ENCODE measurements at regions not wholly inside any gene's neighbourhood (a gene's known extent, or its start where the extent isn't known, plus 50 kb on each side); places are given as distances from the start of the nearest gene placed in this dataset.

- no peaks in the 10 kb centered on the region for H3K4me1 ChIP-seq (ENCODE audit: control insufficient read depth, insufficient read depth, low read length)
- no peak overlapping the region for H2AFZ ChIP-seq (ENCODE audit: control insufficient read depth, low read depth, low read length)
- ChIA-PET SMC1A (ENCODE audit: uncharacterized antibody, unreplicated experiment) (no interaction called here), RAD21 (ENCODE audit: unreplicated experiment) (no interaction called here), POLR2A (no interaction called here), CTCF (no interaction called here)
- H4K20me1 ChIP-seq (ENCODE audit: control insufficient read depth, insufficient read depth): no peaks in the 10 kb centered on the region
- no peak overlapping the region for H3K4me3 ChIP-seq
- DNase-seq (ENCODE audit: low read depth, low spot score): no peak
- intact Hi-C loops (cut with micrococcal nuclease; ENCODE audit: unreplicated experiment) (no loop called here), in situ Hi-C loops (cut with MboI) (no loop called here)
- no peaks in the 10 kb centered on the region for H3K27me3 ChIP-seq (replicated peaks in 1 of 2; ENCODE audit: control insufficient read depth in 2 of 2, insufficient read depth in 2 of 2, low read length in 1 of 2)
- BruUV-seq (replicated peaks): no TSS peak
- no peak overlapping the region for H3K4me2 ChIP-seq (ENCODE audit: control insufficient read depth, insufficient read depth)
- ATAC-seq: no peak
- H3K9me3 ChIP-seq (replicated peaks; ENCODE audit: control insufficient read depth, insufficient read depth, low read length): no peaks in the 10 kb centered on the region
- no peaks in the 10 kb centered on the region for H3K79me2 ChIP-seq (ENCODE audit: control insufficient read depth, insufficient read depth, low read length)
- no peak overlapping the region for H3K9ac ChIP-seq (ENCODE audit: control insufficient read depth, insufficient read depth, low read length)
- H3K36me3 ChIP-seq (ENCODE audit: control insufficient read depth in 2 of 2, insufficient read depth in 2 of 2, low read length in 1 of 2): no peaks in the 10 kb centered on the region
- 0% methylated on average over 2 of the region's 2 CpGs for WGBS (ENCODE audit: insufficient coverage, insufficient replicate concordance, low lambda C conversion rate, missing lambda C conversion rate)
- H3K27ac ChIP-seq (ENCODE audit: control insufficient read depth, insufficient read depth): no peak overlapping the region
- FAIRE-seq: no peak
- TF ChIP-seq TAF1 (IDR thresholded peaks at IDR 0.05; ENCODE audit: borderline replicate concordance, low read depth, low read length) (no peak), SP1 (IDR thresholded peaks at IDR 0.05; ENCODE audit: low read depth, low read length) (no peak), E2F8 (IDR thresholded peaks at IDR 0.05; ENCODE audit: low read depth, partially characterized antibody) (no peak), SPI1 (IDR thresholded peaks at IDR 0.05; ENCODE audit: borderline replicate concordance, insufficient read depth, low read depth, low read length) (no peak), ZBTB40 (IDR thresholded peaks at IDR 0.05; ENCODE audit: borderline replicate concordance) (no peak), ASH2L (IDR thresholded peaks at IDR 0.05; ENCODE audit: borderline replicate concordance, low read depth) (no peak), SIX5 (IDR thresholded peaks at IDR 0.05; ENCODE audit: low read depth, low read length, severe bottlenecking) (no peak), SMC3 (IDR thresholded peaks at IDR 0.05; ENCODE audit: borderline replicate concordance, low read length) (no peak), HDAC2 (IDR thresholded peaks at IDR 0.05) (no peak), SKIL (IDR thresholded peaks at IDR 0.05; ENCODE audit: low read depth, poor library complexity, severe bottlenecking) (no peak), BRCA1 (IDR thresholded peaks at IDR 0.05; ENCODE audit: low read depth, low read length) (no peak), BMI1 (IDR thresholded peaks at IDR 0.05; ENCODE audit: borderline replicate concordance) (no peak)
- TF ChIP-seq, protein P1, sequence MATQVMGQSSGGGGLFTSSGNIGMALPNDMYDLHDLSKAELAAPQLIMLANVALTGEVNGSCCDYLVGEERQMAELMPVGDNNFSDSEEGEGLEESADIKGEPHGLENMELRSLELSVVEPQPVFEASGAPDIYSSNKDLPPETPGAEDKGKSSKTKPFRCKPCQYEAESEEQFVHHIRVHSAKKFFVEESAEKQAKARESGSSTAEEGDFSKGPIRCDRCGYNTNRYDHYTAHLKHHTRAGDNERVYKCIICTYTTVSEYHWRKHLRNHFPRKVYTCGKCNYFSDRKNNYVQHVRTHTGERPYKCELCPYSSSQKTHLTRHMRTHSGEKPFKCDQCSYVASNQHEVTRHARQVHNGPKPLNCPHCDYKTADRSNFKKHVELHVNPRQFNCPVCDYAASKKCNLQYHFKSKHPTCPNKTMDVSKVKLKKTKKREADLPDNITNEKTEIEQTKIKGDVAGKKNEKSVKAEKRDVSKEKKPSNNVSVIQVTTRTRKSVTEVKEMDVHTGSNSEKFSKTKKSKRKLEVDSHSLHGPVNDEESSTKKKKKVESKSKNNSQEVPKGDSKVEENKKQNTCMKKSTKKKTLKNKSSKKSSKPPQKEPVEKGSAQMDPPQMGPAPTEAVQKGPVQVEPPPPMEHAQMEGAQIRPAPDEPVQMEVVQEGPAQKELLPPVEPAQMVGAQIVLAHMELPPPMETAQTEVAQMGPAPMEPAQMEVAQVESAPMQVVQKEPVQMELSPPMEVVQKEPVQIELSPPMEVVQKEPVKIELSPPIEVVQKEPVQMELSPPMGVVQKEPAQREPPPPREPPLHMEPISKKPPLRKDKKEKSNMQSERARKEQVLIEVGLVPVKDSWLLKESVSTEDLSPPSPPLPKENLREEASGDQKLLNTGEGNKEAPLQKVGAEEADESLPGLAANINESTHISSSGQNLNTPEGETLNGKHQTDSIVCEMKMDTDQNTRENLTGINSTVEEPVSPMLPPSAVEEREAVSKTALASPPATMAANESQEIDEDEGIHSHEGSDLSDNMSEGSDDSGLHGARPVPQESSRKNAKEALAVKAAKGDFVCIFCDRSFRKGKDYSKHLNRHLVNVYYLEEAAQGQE (IDR thresholded peaks at IDR 0.05; ENCODE audit: low read depth, low read length): no peak
These were observed 174.2 kb upstream of the DACH1 start for GRCh38 chr13:72041165-72041564.
